IPS-18c (cell line): ENCODE measurements at regions not wholly inside any gene's neighbourhood (a gene's known extent, or its start where the extent isn't known, plus 50 kb on each side); places are given as distances from the start of the nearest gene placed in this dataset.

Source experiments
- H3K4me3 ChIP-seq: 2 replicates; pipeline ENCODE4 v1.7.0; 2013; ENCODE audit warnings: low read depth, mild to moderate bottlenecking, low read length, moderate library complexity; ENCODE audit not compliant: insufficient read depth
- H3K9me3 ChIP-seq: one replicate; pipeline ENCODE4 v1.6.1; 2013; ENCODE audit warnings: mild to moderate bottlenecking, low read length, moderate library complexity; ENCODE audit not compliant: control insufficient read depth, insufficient read depth

GRCh38 chr20:20956513-20956931, 149.6 kb downstream of the LINC00237 start:
- no peak overlapping the region for H3K4me3 ChIP-seq
- no peaks in the 10 kb centered on the region for H3K9me3 ChIP-seq

- no peaks in the 10 kb centered on the region for H3K9me3 ChIP-seq
- no peak overlapping the region for H3K4me3 ChIP-seq
Observed at GRCh38 chr20:20955892-20956291, 150.3 kb downstream of the LINC00237 start.

- Histone ChIP-seq H3K9me3 (no peaks in the 10 kb centered on the region), H3K4me3 (no peak overlapping the region)
Observed at GRCh38 chr20:20953738-20954618, 152.2 kb downstream of the LINC00237 start.

GRCh38 chr20:20950620-20951019, 155.5 kb downstream of the LINC00237 start:
- Histone ChIP-seq H3K4me3 (no peak overlapping the region), H3K9me3 (peaks cover 5% of the 10 kb centered on the region)

GRCh38 chr20:20946122-20946759, 159.9 kb downstream of the LINC00237 start:
- Histone ChIP-seq H3K4me3 (no peak overlapping the region), H3K9me3 (peaks cover 8% of the 10 kb centered on the region)

GRCh38 chr20:20941468-20941889, 164.7 kb downstream of the LINC00237 start:
- H3K9me3 ChIP-seq, result peaks cover 8% of the 10 kb centered on the region
- H3K4me3 ChIP-seq, result no peak overlapping the region

- Histone ChIP-seq H3K9me3 (no peaks in the 10 kb centered on the region), H3K4me3 (no peak overlapping the region)
Observed at GRCh38 chr20:20939006-20939405, 167.2 kb downstream of the LINC00237 start.

- Histone ChIP-seq H3K9me3 (no peaks in the 10 kb centered on the region), H3K4me3 (no peak overlapping the region)
Observed at GRCh38 chr20:20938599-20938998, 167.6 kb downstream of the LINC00237 start.

GRCh38 chr20:20938131-20938530, 168.0 kb downstream of the LINC00237 start:
- no peaks in the 10 kb centered on the region for H3K9me3 ChIP-seq
- H3K4me3 ChIP-seq, result no peak overlapping the region

GRCh38 chr20:20933142-20933958, 172.8 kb downstream of the LINC00237 start:
- Histone ChIP-seq H3K4me3 (no peak overlapping the region), H3K9me3 (no peaks in the 10 kb centered on the region)

GRCh38 chr20:20932156-20932555, 174.0 kb downstream of the LINC00237 start:
- Histone ChIP-seq H3K4me3 (no peak overlapping the region), H3K9me3 (no peaks in the 10 kb centered on the region)

- Histone ChIP-seq H3K4me3 (no peak overlapping the region), H3K9me3 (no peaks in the 10 kb centered on the region)
Observed at GRCh38 chr20:20931632-20932031, 174.5 kb downstream of the LINC00237 start.

GRCh38 chr20:20931024-20931423, 175.1 kb downstream of the LINC00237 start:
- Histone ChIP-seq H3K4me3 (no peak overlapping the region), H3K9me3 (no peaks in the 10 kb centered on the region)

GRCh38 chr20:20930500-20930899, 175.7 kb downstream of the LINC00237 start:
- no peak overlapping the region for H3K4me3 ChIP-seq
- no peaks in the 10 kb centered on the region for H3K9me3 ChIP-seq

- no peak overlapping the region for H3K4me3 ChIP-seq
- H3K9me3 ChIP-seq, result no peaks in the 10 kb centered on the region
Observed at GRCh38 chr20:20929341-20929740, 176.8 kb downstream of the LINC00237 start.

- no peak overlapping the region for H3K4me3 ChIP-seq
- H3K9me3 ChIP-seq, result no peaks in the 10 kb centered on the region
Observed at GRCh38 chr20:20926222-20926905, 179.8 kb downstream of the LINC00237 start.

- Histone ChIP-seq H3K9me3 (no peaks in the 10 kb centered on the region), H3K4me3 (no peak overlapping the region)
Observed at GRCh38 chr20:20920433-20920832, 185.7 kb downstream of the LINC00237 start.
